Psoas muscle (tissue), 7 donors: ENCODE measurements at regions not wholly inside any gene's neighbourhood (a gene's known extent, or its start where the extent isn't known, plus 50 kb on each side); places are given as distances from the start of the nearest gene placed in this dataset.

ENCODE experiments used
- ATAC-seq, 4 donors: fragments of 200-7000 bp; cut with Tn5 transposase; one replicate each; pipeline ENCODE4 v1.9.1; 2020; ENCODE audit warnings: moderate library complexity in 3 of 4, mild to moderate bottlenecking in 2 of 4
- DNase-seq, 2 donors: peaks; one replicate each; pipeline ENCODE4 v3.0.0-alpha.2; 2020
- H3K27ac ChIP-seq: fragments of 200-600 bp; one replicate; pipeline ENCODE4 v1.8.0; 2022
- H3K27me3 ChIP-seq, 3 donors: fragments of 200-600 bp in 1 of 3; one replicate each; pipeline versions ENCODE4 v1.6.1 to v1.8.0; 2013 to 2022; ENCODE audit warnings: low read length in 2 of 3, mild to moderate bottlenecking in 2 of 3, moderate library complexity in 1 of 3; ENCODE audit not compliant: insufficient read depth in 3 of 3
- H3K36me3 ChIP-seq, 2 donors: fragments of 200-600 bp in 1 of 2; one replicate each; pipeline versions ENCODE4 v1.6.1 to v1.8.0; 2013 to 2022; ENCODE audit warnings: low read depth in 1 of 2, mild to moderate bottlenecking in 1 of 2, moderate library complexity in 1 of 2; ENCODE audit not compliant: insufficient read depth in 1 of 2
- H3K4me1 ChIP-seq: fragments of 200-600 bp; one replicate; pipeline ENCODE4 v1.8.0; 2022
- H3K4me3 ChIP-seq: fragments of 200-600 bp; one replicate; pipeline ENCODE4 v1.8.0; 2022; ENCODE audit warnings: mild to moderate bottlenecking
- H3K9me3 ChIP-seq: fragments of 200-600 bp; one replicate; pipeline ENCODE4 v1.8.0; 2022
- WGBS, 3 donors: extraction: QIAGEN DNeasy Blood & Tissue Kit; methylation state at CpG; one replicate each; pipeline versions ENCODE4 v1.1.6 to v1.1.7; 2013; 5-methylcytosine and 5-hydroxymethylcytosine counted together
- intact Hi-C, 2 donors: fragments of 100-400 bp; cut with DNase I; formaldehyde crosslinking; loops; one replicate each; pipeline versions ENCODE4 v1.11.0 to v1.14.2; 2022
- TF ChIP-seq, protein P1 (sequence below): fragments of 200-600 bp; IDR thresholded peaks from one replicate; pipeline ENCODE4 v1.8.0; 2022; ENCODE audit warnings: antibody characterized with exemption
- donor health status: healthy with polysubstance abuse.
- donor health status: DM: no; HTN: no; CAD: no; lungs with moderate emphysema.
- donor health status: Bipolar disorder and iron deficiency.
- donor health status: healthy.
- donor health status: DM: yes; HTN: yes; CAD: no.
- donor health status: DM: no; HTN: no; CAD: no.
- donor health status: DM: yes; HTN: yes; CAD: no.

DNA sequence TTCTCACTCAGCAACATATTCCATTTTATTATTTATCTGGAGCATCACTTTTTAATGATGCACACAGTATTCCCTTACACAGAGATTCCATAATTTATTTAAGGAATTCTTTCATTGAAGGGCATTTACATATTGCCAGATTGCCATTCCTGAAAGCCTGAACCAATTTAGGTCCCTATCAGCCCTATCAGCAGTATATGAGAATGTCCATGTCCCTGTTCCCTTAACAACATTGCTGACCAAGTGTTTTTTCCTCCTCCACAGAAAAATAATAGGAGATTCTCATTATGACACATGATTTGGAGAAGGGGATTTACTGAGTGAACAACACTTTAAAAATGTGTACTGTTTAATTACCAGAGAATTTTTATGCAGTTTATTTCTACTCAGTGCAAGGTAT, 90.1 kb upstream of the PHOX2B start:
- H3K36me3 ChIP-seq, result no peaks in the 10 kb centered on the region
- H3K27me3 ChIP-seq, result peaks cover 0 to 17% (median 0%) of the 10 kb centered on the region in 3 donors
- intact Hi-C loops, result no loop called here
- TF ChIP-seq, protein P1, sequence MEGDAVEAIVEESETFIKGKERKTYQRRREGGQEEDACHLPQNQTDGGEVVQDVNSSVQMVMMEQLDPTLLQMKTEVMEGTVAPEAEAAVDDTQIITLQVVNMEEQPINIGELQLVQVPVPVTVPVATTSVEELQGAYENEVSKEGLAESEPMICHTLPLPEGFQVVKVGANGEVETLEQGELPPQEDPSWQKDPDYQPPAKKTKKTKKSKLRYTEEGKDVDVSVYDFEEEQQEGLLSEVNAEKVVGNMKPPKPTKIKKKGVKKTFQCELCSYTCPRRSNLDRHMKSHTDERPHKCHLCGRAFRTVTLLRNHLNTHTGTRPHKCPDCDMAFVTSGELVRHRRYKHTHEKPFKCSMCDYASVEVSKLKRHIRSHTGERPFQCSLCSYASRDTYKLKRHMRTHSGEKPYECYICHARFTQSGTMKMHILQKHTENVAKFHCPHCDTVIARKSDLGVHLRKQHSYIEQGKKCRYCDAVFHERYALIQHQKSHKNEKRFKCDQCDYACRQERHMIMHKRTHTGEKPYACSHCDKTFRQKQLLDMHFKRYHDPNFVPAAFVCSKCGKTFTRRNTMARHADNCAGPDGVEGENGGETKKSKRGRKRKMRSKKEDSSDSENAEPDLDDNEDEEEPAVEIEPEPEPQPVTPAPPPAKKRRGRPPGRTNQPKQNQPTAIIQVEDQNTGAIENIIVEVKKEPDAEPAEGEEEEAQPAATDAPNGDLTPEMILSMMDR, result no peak
- no peaks in the 10 kb centered on the region for H3K9me3 ChIP-seq
- H3K4me3 ChIP-seq, result no peak overlapping the region
- no peaks in the 10 kb centered on the region for H3K4me1 ChIP-seq
- no peak overlapping the region for H3K27ac ChIP-seq
- DNase-seq, result no peak
- ATAC-seq, result no peak

DNA sequence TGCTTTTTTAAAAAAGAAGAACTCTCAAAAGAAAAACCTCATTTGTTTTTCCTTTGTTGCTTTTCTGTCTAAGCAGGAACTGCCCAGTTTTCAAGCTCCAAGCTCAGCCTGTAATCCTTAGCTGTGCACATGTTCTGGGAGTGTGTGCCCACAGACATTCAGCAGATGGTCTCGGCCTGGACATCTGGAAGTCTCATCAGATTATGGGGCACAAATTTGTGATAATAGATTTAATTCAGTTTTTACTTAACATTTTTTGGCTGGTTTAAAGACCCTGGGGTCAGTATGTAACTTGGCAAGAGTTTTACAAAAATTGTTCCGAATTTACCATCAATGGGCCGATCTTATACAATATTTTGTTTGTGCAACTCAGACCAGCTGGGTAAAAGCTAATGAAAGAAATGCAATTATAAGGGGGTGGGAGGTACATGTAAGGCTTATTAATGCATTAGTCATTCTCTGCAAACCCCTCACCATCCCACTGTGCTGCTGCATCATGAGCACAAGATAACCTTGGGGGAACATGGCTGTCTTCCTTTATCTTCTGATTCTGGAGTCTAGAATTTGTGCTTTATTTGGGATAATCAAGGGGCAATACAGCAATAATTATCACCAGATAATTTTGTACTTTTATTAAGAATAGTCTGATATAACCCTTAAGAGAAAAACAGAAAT, 86.9 kb upstream of the PHOX2B start:
- TF ChIP-seq, protein P1, result no peak
- no peak overlapping the region for H3K27ac ChIP-seq
- intact Hi-C loops, result no loop called here
- no peaks in the 10 kb centered on the region for H3K4me1 ChIP-seq
- WGBS, 3 donors, result 58 to 66% (median 64%) methylated on average over 3 of the region's 3 CpGs
- DNase-seq (no peak), ATAC-seq (no peak)
- H3K36me3 ChIP-seq, result no peaks in the 10 kb centered on the region
- H3K4me3 ChIP-seq, result no peak overlapping the region
- H3K27me3 ChIP-seq, result peaks cover 0 to 23% (median 2%) of the 10 kb centered on the region in 3 donors
- no peaks in the 10 kb centered on the region for H3K9me3 ChIP-seq

DNA sequence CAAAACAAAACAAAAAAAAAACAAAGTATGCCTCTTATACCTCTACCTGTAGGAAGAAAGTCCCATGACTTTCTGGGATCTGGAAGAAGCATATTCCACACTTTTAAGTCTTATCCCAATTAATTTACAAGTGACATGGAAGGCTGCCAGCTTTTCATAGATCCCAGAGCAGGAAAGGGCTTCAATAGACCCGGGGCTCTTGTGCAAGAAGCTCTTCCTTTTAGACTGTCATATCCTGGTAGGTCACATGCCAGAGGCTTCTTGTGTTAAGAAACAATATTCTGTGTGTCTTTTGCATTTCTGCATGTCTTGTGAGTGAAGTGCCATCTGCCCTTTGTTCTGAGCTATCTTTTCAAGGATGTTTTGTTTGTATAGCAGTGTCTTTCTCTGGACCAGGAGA, 84.4 kb upstream of the PHOX2B start:
- Histone ChIP-seq H3K27ac (no peak overlapping the region), H3K27me3 (peaks cover 0 to 17% (median 2%) of the 10 kb centered on the region in 3 donors), H3K36me3 (no peaks in the 10 kb centered on the region), H3K4me1 (no peaks in the 10 kb centered on the region), H3K9me3 (no peaks in the 10 kb centered on the region), H3K4me3 (no peak overlapping the region)
- DNase-seq (no peak), ATAC-seq (no peak)
- intact Hi-C loops, result no loop called here
- TF ChIP-seq, protein P1, result no peak
- WGBS, 3 donors, result 25 to 48% (median 29%) methylated on average over 1 of the region's 1 CpG

DNA sequence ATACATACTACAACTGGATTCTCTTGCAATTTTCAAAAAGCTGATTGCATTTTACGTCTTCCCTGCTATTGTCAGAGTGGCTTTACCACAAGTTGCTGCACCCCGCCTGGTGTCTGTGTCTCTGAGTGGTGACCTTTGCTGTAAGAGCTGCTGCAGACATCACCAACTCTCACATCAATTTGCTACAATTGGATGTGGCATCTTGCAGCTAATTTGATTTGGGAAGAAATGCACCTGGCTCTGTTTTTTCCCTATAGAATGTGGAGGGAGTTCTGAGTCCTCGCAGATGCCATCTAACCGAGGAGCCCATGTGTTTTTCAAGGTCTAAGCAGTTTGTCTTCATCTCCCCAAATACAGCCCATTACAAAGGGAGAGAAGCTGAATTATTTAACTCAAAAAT, 73.8 kb upstream of the PHOX2B start:
- intact Hi-C loops, result no loop called here
- H3K4me1 ChIP-seq, result no peaks in the 10 kb centered on the region
- H3K4me3 ChIP-seq, result no peak overlapping the region
- TF ChIP-seq, protein P1, result no peak
- no peak overlapping the region for H3K27ac ChIP-seq
- H3K9me3 ChIP-seq, result no peaks in the 10 kb centered on the region
- H3K36me3 ChIP-seq, result no peaks in the 10 kb centered on the region
- DNase-seq (no peak), ATAC-seq (no peak)
- H3K27me3 ChIP-seq, result peaks cover 3 to 25% (median 5%) of the 10 kb centered on the region in 3 donors
- WGBS, 3 donors, result 68 to 76% (median 73%) methylated on average over 4 of the region's 4 CpGs

DNA sequence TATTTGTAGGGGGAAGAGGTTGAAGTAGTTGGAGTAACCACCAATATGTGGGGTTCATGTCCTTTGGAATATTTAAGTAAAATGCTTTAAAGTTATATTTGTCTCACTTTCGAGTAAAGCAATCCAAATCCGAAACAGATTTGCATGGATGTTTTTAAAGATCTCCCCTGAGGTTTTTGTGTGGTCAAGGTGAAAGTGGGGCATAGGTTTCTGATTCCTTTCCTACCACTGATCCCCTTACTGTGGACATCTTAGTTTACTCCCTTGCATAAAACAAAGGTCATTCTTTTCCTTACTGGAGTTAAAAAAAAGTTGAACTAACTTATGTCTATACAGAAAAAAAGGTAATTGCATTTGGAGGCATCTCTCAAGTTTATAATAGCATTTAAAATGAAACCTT, 71.9 kb upstream of the PHOX2B start:
- no peak overlapping the region for H3K4me3 ChIP-seq
- WGBS, 3 donors, result 31 to 53% (median 40%) methylated on average over 2 of the region's 2 CpGs

More for the DNA sequence above, 71.9 kb upstream of the PHOX2B start:
- H3K4me1 ChIP-seq, result no peaks in the 10 kb centered on the region
- intact Hi-C loops, result no loop called here
- no peaks in the 10 kb centered on the region for H3K36me3 ChIP-seq
- ATAC-seq (no peak), DNase-seq (no peak)
- peaks cover 0 to 26% (median 3%) of the 10 kb centered on the region in 3 donors for H3K27me3 ChIP-seq
- no peaks in the 10 kb centered on the region for H3K9me3 ChIP-seq
- no peak overlapping the region for H3K27ac ChIP-seq
- TF ChIP-seq, protein P1, result no peak
